ENCODE measurements at regions not wholly inside any gene's neighbourhood (a gene's known extent, or its start where the extent isn't known, plus 50 kb on each side); places are given as distances from the start of the nearest gene placed in this dataset.

- no peaks in the 10 kb centered on the region for H3K27me3 ChIP-seq (replicated peaks in 1 of 2; ENCODE audit: control insufficient read depth in 2 of 2, insufficient read depth in 2 of 2, low read length in 1 of 2)
- intact Hi-C loops (cut with micrococcal nuclease; ENCODE audit: unreplicated experiment): no loop called here
- BruUV-seq (replicated peaks): no TSS peak
- H3K4me1 ChIP-seq (ENCODE audit: control insufficient read depth, insufficient read depth, low read length): no peaks in the 10 kb centered on the region
- H3K36me3 ChIP-seq (ENCODE audit: control insufficient read depth in 2 of 2, insufficient read depth in 2 of 2, low read length in 1 of 2): no peaks in the 10 kb centered on the region
- no peak overlapping the region for H3K4me2 ChIP-seq (ENCODE audit: control insufficient read depth, insufficient read depth)
- H3K27ac ChIP-seq (ENCODE audit: control insufficient read depth, insufficient read depth): no peak overlapping the region
- DNase-seq (ENCODE audit: low read depth, low spot score): no peak
- H3K79me2 ChIP-seq (ENCODE audit: control insufficient read depth, insufficient read depth, low read length): no peaks in the 10 kb centered on the region
- no peak overlapping the region for H3K9ac ChIP-seq (ENCODE audit: control insufficient read depth, insufficient read depth, low read length)
- no peaks in the 10 kb centered on the region for H3K9me3 ChIP-seq (replicated peaks; ENCODE audit: control insufficient read depth, insufficient read depth, low read length)
- no peak overlapping the region for H3K4me3 ChIP-seq
- no peak overlapping the region for H2AFZ ChIP-seq (ENCODE audit: control insufficient read depth, low read depth, low read length)
- FAIRE-seq: no peak
- in situ Hi-C loops (cut with MboI): no loop called here
- ChIA-PET RAD21 (ENCODE audit: unreplicated experiment) (no interaction called here), POLR2A (no interaction called here), SMC1A (ENCODE audit: uncharacterized antibody, unreplicated experiment) (interaction anchor here (0.5 kb wide), 1 partner anchor 871 kb away, joined by 3 read pairs; no protein-coding TSS in a partner anchor), CTCF (no interaction called here)
- ATAC-seq: no peak
- 31% methylated on average over 3 of the region's 3 CpGs for WGBS (ENCODE audit: insufficient coverage, insufficient replicate concordance, low lambda C conversion rate, missing lambda C conversion rate)
- H4K20me1 ChIP-seq (ENCODE audit: control insufficient read depth, insufficient read depth): no peaks in the 10 kb centered on the region
- TF ChIP-seq ZBTB40 (IDR thresholded peaks at IDR 0.05; ENCODE audit: borderline replicate concordance) (no peak), NFIC (IDR thresholded peaks at IDR 0.05; ENCODE audit: low read depth, low read length) (no peak)
These were observed 823.1 kb downstream of the DIAPH3 start for GRCh38 chr13:59340581-59340980.

- ChIA-PET POLR2A (no interaction called here), CTCF (no interaction called here), SMC1A (ENCODE audit: uncharacterized antibody, unreplicated experiment) (interaction anchor here (1.3 kb wide), 1 partner anchor 20 kb away, joined by 3 read pairs; no protein-coding TSS in a partner anchor), RAD21 (ENCODE audit: unreplicated experiment) (no interaction called here)
- Histone ChIP-seq H3K36me3 (ENCODE audit: control insufficient read depth in 2 of 2, insufficient read depth in 2 of 2, low read length in 1 of 2) (no peaks in the 10 kb centered on the region), H3K9ac (ENCODE audit: control insufficient read depth, insufficient read depth, low read length) (no peak overlapping the region), H3K27ac (ENCODE audit: control insufficient read depth, insufficient read depth) (no peak overlapping the region), H3K4me3 (no peak overlapping the region), H4K20me1 (ENCODE audit: control insufficient read depth, insufficient read depth) (no peaks in the 10 kb centered on the region), H3K79me2 (ENCODE audit: control insufficient read depth, insufficient read depth, low read length) (no peaks in the 10 kb centered on the region), H3K9me3 (replicated peaks; ENCODE audit: control insufficient read depth, insufficient read depth, low read length) (no peaks in the 10 kb centered on the region), H3K4me1 (ENCODE audit: control insufficient read depth, insufficient read depth, low read length) (no peaks in the 10 kb centered on the region), H3K4me2 (ENCODE audit: control insufficient read depth, insufficient read depth) (no peak overlapping the region), H3K27me3 (replicated peaks in 1 of 2; ENCODE audit: control insufficient read depth in 2 of 2, insufficient read depth in 2 of 2, low read length in 1 of 2) (no peaks in the 10 kb centered on the region), H2AFZ (ENCODE audit: control insufficient read depth, low read depth, low read length) (no peak overlapping the region)
- BruUV-seq (replicated peaks): no TSS peak
- ATAC-seq: no peak
- 26% methylated on average over 5 of the region's 5 CpGs for WGBS (ENCODE audit: insufficient coverage, insufficient replicate concordance, low lambda C conversion rate, missing lambda C conversion rate)
- in situ Hi-C loops (cut with MboI): no loop called here
- DNase-seq (ENCODE audit: low read depth, low spot score): no peak
- FAIRE-seq: no peak
- intact Hi-C loops (cut with micrococcal nuclease; ENCODE audit: unreplicated experiment): no loop called here
- TF ChIP-seq MEF2A (IDR thresholded peaks at IDR 0.05; ENCODE audit: insufficient read depth, low read depth, low read length) (no peak), CEBPZ (IDR thresholded peaks at IDR 0.05; ENCODE audit: low read depth, low read length) (no peak), HSF1 (IDR thresholded peaks at IDR 0.05; ENCODE audit: low read depth, low read length) (no peak), ZNF217 (IDR thresholded peaks at IDR 0.05) (no peak), SIX5 (IDR thresholded peaks at IDR 0.05; ENCODE audit: low read depth, low read length, severe bottlenecking) (no peak), KAT2A (conservative IDR thresholded peaks at IDR 0.05; ENCODE audit: control insufficient read depth, low read depth, low read length) (no peak), CREB1 (IDR thresholded peaks at IDR 0.05; ENCODE audit: low read depth) (no peak)
These were observed 821.3 kb downstream of the DIAPH3 start for GRCh38 chr13:59342400-59342799.
